Fibroblast of skin of abdomen (primary cell): ENCODE measurements at regions not wholly inside any gene's neighbourhood (a gene's known extent, or its start where the extent isn't known, plus 50 kb on each side); places are given as distances from the start of the nearest gene placed in this dataset.
"Not testable (repeated sequence)": the region's sequence is repeated elsewhere in the genome, so short reads cannot be mapped to it uniquely, and the experiment has no call there.

Source experiments
- DNase-seq: peaks from one replicate; pipeline ENCODE4 v3.0.0-alpha.2; 2013

DNA sequence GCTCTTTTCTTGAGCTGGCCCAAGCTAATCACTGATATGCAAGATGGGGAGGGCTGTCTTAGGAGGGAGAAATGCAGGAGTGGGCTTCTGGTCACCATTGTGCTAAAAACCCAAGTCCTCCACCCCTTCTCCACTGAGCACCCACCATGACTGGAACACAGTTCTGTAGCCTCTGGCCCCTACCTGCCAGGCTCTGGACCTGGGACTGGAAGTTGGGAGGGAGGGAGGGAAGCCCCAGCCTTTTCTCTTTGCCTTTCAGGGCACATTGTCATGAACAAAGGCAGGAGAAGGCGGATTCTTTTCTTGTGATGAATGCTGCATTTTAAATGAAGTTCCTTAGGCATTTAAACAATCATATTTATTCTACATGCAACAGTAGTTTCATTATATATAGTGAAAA, 559.1 kb upstream of the TRPC7 start:
- DNase-seq: no peak

DNA sequence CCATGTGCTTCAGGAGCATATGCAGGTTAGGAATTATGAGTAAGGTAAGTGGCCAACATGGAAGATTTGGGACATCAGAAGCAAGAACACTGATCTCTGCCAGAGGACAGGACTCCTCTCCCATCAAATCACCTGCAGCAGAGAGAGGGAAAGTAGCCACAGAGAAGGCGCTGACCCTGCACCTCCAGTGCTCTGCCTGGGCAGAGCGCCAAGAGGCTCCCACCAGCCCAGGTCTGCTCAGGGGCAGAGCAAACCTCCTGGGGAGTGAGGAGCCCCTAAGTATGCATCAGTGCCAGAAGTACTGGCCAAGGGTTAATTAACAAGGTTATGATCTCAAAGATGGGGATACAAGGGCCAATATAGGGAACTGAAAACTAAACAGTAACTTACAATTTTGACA, 545.3 kb upstream of the TRPC7 start:
- DNase-seq: no peak

DNA sequence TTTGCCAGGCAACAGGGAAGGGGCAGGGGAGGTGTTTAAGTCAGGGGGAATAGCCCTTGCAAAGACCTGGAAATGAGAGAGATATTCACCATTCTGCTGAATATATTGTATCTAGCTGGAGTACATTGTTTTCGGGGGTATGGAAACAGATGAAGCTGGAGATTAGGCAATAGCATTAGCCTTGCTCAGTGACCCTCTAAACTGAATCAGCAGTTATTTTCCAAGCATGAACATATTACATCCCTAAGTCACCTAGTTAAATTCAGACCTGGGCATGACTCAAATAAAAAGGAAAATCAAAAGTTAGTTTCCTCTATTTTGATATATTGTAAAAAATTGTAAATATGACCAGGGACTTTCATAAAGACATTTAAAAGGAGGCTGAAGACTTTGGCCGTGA, 544.6 kb upstream of the TRPC7 start:
- DNase-seq: no peak

DNA sequence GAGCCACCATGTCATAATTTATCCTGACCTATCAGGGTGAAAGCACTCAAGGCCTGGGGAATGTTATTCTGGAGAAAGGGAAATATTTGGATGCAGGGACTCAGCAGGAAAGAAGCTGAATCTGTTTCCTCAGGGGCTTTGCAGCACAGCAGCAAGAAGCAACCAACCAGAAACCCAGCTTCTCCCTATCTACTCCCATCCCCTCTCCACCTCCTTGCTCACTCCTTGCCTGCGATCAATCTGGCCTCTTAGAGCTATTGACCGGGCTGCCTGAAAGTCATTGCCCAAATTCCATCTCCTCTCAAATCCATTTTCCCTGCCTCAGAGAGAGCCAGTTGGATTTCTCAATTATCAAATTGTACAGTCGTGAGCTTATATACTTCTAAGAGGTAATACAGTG, 542.0 kb upstream of the TRPC7 start:
- no peak for DNase-seq

DNA sequence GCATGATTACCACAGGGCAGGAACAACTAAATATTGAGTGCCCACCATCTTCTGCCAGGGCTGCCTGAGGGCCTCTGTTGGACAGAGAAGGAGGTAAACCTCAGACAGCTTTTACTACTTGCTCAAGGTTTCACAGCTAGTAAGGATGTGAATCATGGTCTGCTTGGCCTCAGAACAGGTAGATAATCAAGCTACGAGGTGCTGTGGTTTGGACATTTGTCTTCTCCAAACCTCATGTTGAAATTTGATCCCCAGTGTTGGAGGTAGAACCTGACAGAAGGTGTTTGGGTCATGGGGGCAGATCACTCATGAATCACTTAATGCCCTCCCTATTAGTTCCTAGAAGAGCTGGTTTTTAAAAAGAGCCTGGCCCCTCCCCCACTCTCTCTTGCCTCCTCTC, 541.2 kb upstream of the TRPC7 start:
- DNase-seq: no peak

DNA sequence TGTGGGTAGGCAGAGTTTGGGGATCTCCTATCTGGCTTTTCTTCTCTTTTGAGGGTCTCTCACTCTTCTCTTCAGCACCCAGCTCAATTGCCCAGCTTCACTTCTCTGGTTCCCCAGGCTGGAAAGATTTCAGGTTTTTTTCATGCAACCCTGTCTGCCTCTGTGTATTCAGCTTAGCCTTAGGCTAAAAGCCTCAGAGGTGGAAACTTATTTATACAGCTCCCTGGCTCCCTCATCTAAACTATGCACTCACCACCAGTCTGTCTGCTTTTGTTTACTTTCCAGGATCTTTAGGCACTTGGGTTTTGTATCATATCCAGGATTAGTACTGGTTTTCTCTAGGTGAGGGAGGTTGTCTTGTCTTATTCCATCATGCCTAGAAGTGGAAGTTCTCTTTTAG, 540.2 kb upstream of the TRPC7 start:
- no peak for DNase-seq

DNA sequence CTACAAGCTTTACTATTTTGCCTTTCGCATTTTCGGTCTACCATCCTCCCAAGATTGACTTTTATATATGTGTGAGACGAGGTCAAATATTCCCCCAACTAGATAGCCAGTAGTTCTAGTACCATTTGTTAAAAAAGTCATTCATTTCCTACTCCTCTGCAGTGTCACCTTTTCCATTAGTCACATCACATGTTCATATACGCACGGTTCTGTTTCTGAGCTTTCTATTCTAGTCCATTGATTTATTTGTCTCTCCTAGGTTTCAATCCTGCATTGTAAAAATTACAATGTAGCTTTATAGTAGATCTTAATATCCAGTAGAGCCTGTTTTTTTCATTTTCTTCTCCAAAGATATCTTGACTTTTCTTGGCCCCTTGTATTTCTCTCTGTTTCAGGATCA, 528.7 kb upstream of the TRPC7 start:
- no peak for DNase-seq

DNA sequence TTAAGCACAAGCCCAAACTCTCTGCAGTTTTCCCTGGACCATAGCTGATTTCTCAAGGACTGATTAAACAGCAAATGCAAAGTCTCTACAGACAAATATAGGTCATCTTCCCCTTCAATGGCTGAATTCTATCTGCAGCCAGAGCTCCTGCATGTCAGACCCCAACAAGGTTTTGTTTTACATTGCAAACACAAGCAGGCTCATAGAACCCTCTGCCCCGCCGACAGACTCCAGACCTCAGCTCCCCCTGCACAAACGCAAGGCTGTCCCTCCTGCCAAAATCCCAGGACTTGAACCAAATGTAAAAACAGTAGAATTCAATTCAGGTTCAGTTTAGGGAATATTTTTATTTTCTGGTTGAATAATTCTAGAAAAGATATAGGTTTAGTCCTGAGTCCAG, 526.7 kb upstream of the TRPC7 start:
- DNase-seq: no peak

DNA sequence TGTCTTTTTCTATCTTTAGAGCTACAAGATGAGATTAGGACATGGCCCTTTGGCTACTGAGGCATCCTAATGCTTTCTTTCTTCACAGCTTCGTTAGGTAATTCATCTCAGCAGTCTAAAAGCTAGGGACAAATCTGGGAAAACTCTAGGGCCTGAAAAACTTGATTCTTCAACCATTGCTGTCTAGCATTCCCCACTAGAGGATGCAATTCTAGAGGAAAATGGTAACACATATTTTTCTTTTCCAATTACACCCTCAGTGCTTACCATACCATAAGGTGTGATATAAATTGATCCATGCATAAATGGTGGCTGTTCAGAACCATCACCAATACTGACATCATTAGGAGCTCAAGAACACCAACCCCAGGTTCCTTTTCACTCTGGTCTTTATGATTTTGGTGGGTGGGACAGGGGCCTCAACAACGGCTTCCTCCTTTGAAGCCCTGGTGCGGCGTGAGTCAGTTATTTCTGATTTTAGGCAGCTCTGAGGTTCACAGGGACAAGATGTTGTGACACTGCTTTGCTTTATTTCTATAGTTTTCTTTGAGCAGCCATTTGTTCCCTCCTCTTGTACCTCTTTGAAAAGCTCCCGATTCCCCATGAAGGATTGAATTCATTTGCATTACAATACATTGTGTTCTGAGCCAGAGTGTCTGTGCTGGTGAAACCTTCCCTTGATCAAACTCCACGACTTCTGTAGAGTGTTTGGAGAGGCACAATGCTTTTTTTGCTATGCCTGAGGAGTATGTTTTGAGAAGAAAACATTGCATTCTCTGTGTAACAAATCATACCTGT, 526.0 kb upstream of the TRPC7 start:
- DNase-seq: no peak

DNA sequence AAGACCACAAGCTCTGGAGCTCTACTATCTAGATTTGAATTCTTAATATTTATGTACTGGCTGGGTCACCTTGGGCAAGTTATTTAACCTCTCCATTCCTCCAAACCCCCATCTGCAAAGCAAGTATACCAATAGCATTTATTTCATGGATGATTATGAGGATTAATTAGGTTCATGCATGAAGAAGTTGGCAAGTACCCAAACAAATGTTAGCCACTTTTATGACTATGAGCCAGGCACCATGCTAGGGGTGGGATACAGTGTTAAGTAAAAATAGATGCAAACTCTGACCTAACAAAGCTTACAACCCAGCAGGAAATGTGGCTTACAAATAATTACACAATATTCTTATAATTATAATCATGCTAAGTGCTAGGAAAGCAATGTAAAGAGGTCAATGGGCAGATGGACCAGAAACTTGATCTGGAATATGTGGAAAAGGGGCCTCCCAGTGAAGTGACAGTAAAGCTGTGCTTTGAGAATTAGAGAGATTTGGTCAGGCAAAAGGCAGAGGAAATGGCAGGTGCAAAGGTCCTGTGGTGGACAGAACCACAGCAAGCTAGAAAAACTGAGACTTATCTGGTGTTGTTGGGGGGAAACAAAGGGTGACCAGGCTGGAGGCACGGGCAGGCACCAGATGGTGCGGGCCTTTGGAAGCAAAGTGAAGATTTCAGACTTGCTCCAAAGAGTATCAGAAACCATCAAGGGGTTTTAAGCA, 525.2 kb upstream of the TRPC7 start:
- no peak for DNase-seq

DNA sequence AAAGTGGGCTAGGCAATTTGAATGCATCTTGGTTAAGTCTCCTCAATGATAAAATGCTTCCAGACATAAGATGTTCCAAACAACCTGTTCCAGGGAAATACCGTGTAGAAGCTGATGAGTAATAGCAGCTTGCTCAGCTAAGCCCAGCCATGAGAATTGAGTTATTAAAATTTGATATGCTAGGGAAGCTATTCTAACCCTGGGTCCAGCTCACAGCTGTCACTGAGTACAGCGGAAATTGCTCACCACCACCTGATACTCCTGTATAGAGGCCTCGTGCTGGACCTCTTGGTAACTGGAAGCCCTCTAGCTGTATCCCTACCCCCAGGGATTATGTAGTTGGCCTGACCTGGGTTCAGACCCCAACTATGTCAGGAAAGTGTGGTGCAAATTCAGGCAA, 521.3 kb upstream of the TRPC7 start:
- no peak for DNase-seq

DNA sequence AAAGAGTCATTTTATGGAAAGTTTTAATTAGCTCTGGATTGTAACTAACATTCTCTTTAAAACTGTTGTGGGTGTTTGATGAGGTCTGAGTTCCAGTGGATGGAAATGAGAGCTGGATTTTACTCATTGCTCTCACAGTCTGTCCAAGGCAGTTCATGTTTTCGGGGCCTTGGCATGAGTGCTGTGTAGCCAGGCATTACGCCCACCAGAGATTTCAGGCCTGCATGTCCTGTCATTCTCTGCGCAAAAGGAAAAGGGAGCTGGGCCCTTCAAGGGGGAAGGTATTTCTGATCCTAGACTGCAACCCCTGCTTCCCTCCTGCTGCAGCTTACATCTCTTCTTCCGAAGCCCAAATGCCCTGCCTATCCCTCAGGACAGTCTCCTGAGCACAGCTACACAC, 499.6 kb upstream of the TRPC7 start:
- DNase-seq: no peak

DNA sequence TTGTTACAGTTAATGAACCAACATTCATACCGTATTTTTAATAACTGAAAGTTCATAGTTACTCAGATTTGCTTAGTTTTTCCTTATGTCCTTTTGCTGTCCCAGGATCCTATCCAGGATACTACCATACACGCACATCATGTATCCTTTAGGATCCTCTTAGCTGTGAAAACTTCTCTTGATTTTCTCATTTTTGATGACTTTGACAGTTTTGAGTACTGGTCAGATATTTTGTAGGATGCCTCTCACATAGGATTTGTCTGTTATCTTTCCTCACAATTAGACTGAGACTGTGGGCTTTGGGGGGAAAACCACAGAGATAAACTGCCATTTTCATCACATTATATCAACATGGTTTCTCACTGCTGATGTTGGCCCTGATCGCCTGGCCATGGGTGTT, 491.3 kb upstream of the TRPC7 start:
- DNase-seq: no peak

DNA sequence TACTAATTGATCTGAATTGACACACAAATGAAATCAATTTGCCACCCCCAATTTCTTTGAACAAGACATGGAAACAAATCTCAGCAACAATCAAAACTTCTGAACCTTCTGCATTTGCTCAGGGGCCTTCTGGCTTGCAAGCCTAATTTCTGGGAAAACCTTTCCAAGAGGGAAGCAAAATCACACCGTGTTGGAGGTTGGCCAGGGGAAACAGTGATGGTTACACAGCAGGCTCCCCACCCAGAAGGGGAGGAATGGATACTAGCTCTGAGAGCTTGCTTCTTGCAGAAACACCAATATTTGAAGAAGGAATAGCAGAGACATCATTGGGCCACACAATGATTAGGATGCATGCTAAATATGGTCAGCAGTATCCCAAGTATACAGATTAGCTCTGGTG, 488.6 kb upstream of the TRPC7 start:
- no peak for DNase-seq

DNA sequence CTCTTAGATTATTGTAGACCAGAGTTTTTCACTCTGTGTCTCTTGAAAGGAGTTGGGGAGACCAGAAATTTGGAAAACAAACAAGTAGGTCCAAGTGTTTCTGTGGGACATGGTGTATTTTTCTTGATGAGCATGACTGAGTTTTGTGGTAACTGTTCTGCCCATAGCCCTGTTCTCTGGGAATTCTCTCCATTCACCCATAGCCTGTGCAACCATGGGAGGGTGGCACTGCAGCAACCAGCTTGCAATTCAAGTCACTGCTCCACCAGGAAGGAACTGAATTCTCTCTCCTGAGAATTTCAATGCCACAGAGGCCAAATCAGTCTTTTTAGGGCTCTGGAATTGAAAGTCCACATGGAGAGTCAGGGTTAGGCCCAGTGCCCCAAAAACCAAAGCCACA, 475.3 kb upstream of the TRPC7 start:
- no peak for DNase-seq

DNA sequence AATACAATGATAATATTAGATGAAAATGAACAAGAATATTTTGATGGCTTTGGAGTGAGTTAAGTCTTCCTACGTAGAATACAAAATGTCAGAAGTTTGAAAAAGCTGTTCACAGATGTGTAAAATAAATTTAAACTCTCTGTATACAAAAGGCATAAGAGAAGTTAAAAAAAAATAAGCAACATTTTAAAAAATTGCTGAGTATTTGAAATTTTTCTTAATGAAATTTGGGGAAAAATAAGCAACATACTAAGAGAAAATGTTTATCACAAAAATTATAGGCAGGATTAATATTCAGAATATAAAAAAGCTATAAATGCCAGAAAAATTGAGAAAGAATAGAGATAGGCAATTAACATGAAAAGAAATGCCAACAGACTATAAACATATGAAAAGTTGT, 470.7 kb upstream of the TRPC7 start:
- no peak for DNase-seq

DNA sequence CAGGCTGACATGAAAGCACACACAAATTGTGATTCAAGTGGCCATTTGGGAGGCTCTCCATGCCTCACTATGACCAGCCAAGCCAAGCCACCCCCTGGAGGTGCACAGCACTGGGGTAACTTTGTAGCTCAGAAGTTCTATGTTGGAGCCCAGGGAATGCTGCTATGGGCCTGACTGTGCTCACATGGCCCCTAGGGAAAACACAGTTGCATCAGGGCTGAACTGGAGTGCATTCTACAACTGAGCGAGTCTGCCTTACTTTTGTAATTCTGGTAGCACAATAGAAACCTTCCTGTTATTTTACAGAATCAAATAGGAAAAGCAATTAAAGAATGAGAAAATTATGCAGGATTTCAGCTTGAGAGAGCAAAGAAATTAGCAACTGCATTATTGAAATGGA, 455.5 kb upstream of the TRPC7 start:
- DNase-seq: no peak

DNA sequence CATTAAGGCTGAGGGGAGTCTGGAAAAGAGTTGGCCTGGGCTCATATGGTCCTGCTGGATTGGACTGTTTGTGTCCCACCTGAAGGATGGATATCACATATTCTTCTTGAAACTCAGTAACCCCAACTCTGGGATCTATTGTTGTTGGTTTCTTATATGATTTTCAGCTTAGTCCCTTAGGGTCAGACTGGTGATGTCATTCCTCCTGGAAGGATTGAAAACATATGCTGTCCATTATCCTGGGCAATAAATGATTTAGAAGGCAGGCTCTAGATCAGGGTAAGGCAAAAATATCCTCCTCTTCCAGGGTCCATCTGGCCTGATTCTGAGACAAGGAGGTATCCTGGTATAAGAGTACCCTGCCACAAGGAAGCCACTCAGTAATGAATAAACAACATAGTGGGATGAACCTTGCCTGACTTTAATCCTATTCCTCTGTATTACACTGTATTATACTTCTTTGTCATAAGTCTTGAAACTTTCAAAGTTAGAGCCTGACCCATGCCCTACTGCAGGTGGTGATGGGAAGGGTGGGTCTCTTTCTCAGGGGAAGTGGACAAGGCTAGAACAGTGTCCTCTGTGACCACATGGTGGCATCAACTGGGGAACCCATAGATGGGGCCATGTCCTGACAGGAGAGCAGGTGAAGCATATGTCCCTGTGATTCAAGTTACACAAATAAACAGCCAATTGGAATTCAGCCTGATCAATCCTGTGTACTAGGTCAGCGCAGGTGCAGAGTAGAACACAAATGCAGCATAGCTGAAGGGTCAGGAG, 454.4 kb upstream of the TRPC7 start:
- DNase-seq: peak; percentile 31

DNA sequence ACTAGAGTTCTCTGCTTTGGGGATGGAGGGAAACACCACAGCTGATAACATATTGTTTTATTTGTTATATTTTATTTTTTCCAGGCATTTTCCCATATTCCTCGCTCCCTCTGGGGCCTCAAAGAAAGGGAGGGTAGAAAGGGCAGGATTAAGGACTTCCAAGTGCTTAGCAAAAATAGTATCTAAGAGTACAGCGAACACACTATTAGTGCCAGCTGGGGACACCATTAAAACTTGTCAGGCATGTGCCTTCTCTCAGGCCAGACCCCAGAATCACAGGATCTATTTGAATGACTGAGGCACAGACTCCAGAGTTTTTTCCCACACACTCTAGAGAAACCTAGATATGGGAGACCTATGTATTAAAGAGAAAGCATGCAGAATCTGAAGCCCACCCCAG, 451.0 kb upstream of the TRPC7 start:
- no peak for DNase-seq

DNA sequence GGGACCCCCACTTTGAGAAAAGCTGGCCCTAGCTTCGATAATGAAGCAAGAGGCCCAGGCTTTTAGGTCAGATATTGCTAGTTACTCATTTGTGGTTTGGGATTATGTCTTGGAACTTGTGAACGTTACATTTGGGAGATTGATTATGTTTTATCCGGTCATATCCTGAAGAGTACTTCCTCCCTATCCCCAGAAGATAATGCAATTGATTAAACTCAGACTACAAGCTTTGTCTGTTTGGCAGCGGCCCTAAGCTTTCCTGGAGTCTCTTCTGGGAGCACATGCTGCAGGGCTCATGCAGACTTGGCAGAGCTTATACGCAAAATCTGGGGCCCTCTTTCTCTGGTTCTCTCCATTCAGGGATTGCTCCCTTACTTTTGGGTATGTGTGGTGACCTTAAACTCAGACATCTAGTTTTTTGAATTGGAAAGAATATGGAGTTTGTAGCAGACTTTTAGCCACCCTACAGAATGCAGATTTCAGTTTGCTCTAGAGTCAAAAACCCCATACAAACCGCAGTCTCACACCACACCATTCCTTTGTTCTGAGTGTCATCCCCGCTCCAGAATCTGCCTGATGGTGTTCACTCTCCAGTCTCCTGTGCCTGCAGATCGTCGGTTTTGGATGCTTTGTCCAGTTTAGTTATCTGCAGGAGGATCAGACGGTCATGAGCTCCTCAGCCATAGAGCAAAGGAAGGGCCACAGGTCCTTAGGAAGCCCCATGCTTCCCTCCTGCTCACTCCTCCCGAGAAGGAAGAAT, 449.5 kb upstream of the TRPC7 start:
- peak; percentile 90 for DNase-seq

DNA sequence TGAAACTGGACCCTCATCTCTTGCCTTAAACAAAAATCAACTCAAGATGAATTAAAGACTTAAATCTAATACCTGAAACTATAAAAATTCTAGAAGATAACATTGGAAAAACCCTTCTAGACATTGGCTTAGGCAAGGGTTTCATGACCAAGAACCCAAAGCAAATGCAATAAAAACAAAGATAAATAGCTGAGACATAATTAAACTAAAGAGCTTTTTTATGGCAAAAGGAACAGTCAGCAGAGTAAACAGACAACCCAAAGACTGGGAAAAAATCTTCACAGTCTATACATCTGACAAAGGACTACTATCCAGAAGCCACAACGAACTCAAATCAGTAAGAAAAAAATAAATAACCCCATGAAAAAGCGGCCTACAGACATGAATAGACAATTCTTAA, 446.9 kb upstream of the TRPC7 start:
- not testable (repeated sequence) for DNase-seq

DNA sequence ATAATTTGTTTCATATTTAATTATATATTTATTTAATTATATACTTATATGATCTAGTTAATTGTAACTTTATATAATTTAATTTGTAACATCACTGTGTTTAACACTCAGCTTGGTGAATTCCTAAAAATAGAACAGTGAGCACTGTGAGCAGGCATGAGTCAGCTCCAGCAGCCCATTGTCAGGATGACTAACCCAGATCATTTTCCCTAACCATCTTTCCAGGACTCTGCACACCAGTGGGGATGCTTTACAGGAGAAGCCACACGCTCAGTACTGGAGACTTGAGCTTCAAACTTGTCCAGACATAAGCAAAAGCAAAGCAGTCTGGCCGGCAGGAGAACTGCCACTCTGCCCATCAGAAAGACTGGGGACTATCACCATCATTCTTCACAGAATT, 446.2 kb upstream of the TRPC7 start:
- peak; percentile 89 for DNase-seq

DNA sequence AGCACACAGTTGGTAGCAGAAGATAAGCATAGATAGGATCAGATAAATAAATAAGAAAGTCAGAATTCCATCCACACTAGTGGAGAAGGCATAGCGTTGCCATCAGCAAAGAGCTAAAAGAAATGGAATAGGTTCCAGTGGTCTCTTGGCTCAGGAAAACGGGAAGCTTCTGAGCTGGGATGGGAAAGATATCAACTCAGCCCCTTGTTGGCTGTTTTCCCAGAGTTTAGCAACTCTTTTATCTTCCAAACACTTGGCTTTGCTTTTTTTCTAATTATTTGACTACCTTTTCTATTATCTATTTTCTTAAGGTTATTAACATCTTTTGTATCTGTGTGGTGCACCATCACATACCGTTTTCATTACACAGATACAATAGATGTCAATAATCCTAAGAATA, 445.7 kb upstream of the TRPC7 start:
- DNase-seq: peak; percentile 21
